ENCODE measurements at regions not wholly inside any gene's neighbourhood (a gene's known extent, or its start where the extent isn't known, plus 50 kb on each side); places are given as distances from the start of the nearest gene placed in this dataset.

GRCh38 chr11:115642660-115643059, 138.4 kb upstream of the CADM1 start:
- ATAC-seq (no peak), DNase-seq (ENCODE audit: low read depth, low spot score) (no peak)
- intact Hi-C loops (cut with micrococcal nuclease; ENCODE audit: unreplicated experiment) (no loop called here), in situ Hi-C loops (cut with HindIII; ENCODE audit: low pct_unique_long_range_greater_than_20kb, low sequenced_read_pairs) (no loop called here)
- POLR2A ChIA-PET = no interaction called here
- Histone ChIP-seq H3K36me3 (ENCODE audit: control insufficient read depth, insufficient read depth, low read length) (no peaks in the 10 kb centered on the region), H3K27ac (ENCODE audit: low read length) (no peak overlapping the region), H3K4me1 (ENCODE audit: control insufficient read depth, insufficient read depth, low read length) (no peaks in the 10 kb centered on the region), H3K4me3 (ENCODE audit: low read depth in 2 of 2, low read length in 2 of 2) (no peak overlapping the region), H3K27me3 (ENCODE audit: control insufficient read depth, insufficient read depth, low read length) (peaks cover 2% of the 10 kb centered on the region; the same call in 1 of the 2 replicates), H3K9me3 (ENCODE audit: control insufficient read depth, insufficient read depth, low read depth, low read length) (no peaks in the 10 kb centered on the region)
- no peak for TF ChIP-seq REST (IDR thresholded peaks at IDR 0.05; ENCODE audit: insufficient read depth in 1 of 2, low read depth in 2 of 2, low read length in 1 of 2)
- no peak for TF ChIP-seq CTCF (IDR thresholded peaks at IDR 0.05)
- no peak for TF ChIP-seq POLR2AphosphoS5 (IDR thresholded peaks at IDR 0.05; ENCODE audit: low read depth, low read length)
- no peak for TF ChIP-seq SIN3A (IDR thresholded peaks at IDR 0.05; ENCODE audit: borderline replicate concordance, insufficient read depth, low read depth, low read length)
- no peak for TF ChIP-seq TCF7L2 (IDR thresholded peaks at IDR 0.05; ENCODE audit: low read depth, low read length)
- CTCF ChIA-PET = no interaction called here
- BruUV-seq (replicated peaks) = no TSS peak

GRCh38 chr11:115637599-115638241, 133.5 kb upstream of the CADM1 start:
- no TSS peak for BruUV-seq (replicated peaks)
- CTCF ChIA-PET = no interaction called here
- intact Hi-C loops (cut with micrococcal nuclease; ENCODE audit: unreplicated experiment) = no loop called here

More at GRCh38 chr11:115637599-115638241, 133.5 kb upstream of the CADM1 start:
- H3K36me3 ChIP-seq (ENCODE audit: control insufficient read depth, insufficient read depth, low read length) = no peaks in the 10 kb centered on the region
- no peaks in the 10 kb centered on the region for H3K4me1 ChIP-seq (ENCODE audit: control insufficient read depth, insufficient read depth, low read length)
- TF ChIP-seq REST (IDR thresholded peaks at IDR 0.05; ENCODE audit: insufficient read depth in 1 of 2, low read depth in 2 of 2, low read length in 1 of 2) (no peak), TCF7L2 (IDR thresholded peaks at IDR 0.05; ENCODE audit: low read depth, low read length) (no peak), CTCF (IDR thresholded peaks at IDR 0.05) (no peak), SIN3A (IDR thresholded peaks at IDR 0.05; ENCODE audit: borderline replicate concordance, insufficient read depth, low read depth, low read length) (no peak), POLR2AphosphoS5 (IDR thresholded peaks at IDR 0.05; ENCODE audit: low read depth, low read length) (no peak)
- peaks cover 2% of the 10 kb centered on the region; the same call in 1 of the 2 replicates for H3K27me3 ChIP-seq (ENCODE audit: control insufficient read depth, insufficient read depth, low read length)
- H3K27ac ChIP-seq (ENCODE audit: low read length) = no peak overlapping the region
- no peak for DNase-seq (ENCODE audit: low read depth, low spot score)
- no peak for ATAC-seq
- H3K4me3 ChIP-seq (ENCODE audit: low read depth in 2 of 2, low read length in 2 of 2) = no peak overlapping the region
- H3K9me3 ChIP-seq (ENCODE audit: control insufficient read depth, insufficient read depth, low read depth, low read length) = no peaks in the 10 kb centered on the region
- in situ Hi-C loops (cut with HindIII; ENCODE audit: low pct_unique_long_range_greater_than_20kb, low sequenced_read_pairs) = no loop called here
- POLR2A ChIA-PET = no interaction called here
